WTC11 (cell line): ENCODE measurements at regions not wholly inside any gene's neighbourhood (a gene's known extent, or its start where the extent isn't known, plus 50 kb on each side); places are given as distances from the start of the nearest gene placed in this dataset.

ENCODE experiments used
- ATAC-seq: fragments of 200-7000 bp; cut with Tn5 transposase; 2 replicates; pipeline ENCODE4 v1.10.0; 2021; ENCODE audit warnings: mild to moderate bottlenecking, moderate library complexity
- CTCF ChIA-PET: fragments of 300-600 bp; sonication (Branson Sonifier 250); formaldehyde crosslinking; loops from one replicate; lab custom pipeline; 2021; ENCODE audit warnings: antibody characterized with exemption; lab: Charles Lee
- POLR2A ChIA-PET: fragments of 350-600 bp; sonication (Branson Sonifier 250); formaldehyde crosslinking; loops from one replicate; lab custom pipeline; 2021; ENCODE audit warnings: antibody characterized with exemption; lab: Charles Lee
- DNase-seq: peaks from one replicate; pipeline ENCODE4 v3.0.0; 2021; ENCODE audit warnings: low spot score
- H3K27ac Mint-ChIP-seq: 2 replicates; pipeline ENCODE4 v1.8.0; 2021; ENCODE audit warnings: mixed read lengths
- H3K27me3 Mint-ChIP-seq: 2 replicates; pipeline ENCODE4 v1.8.0; 2021; ENCODE audit warnings: low read depth, mild to moderate bottlenecking, moderate library complexity, mixed read lengths
- H3K36me3 Mint-ChIP-seq: 2 replicates; pipeline ENCODE4 v1.8.0; 2021; ENCODE audit warnings: mixed read lengths
- H3K4me1 Mint-ChIP-seq: 2 replicates; pipeline ENCODE4 v1.8.0; 2022; ENCODE audit warnings: mixed read lengths
- H3K4me3 Mint-ChIP-seq: 2 replicates; pipeline ENCODE4 v1.8.0; 2021; ENCODE audit warnings: mild to moderate bottlenecking, moderate library complexity, mixed read lengths
- H3K9me3 Mint-ChIP-seq: 2 replicates; pipeline ENCODE4 v1.8.0; 2021; ENCODE audit warnings: mixed read lengths
- ATF1 ChIP-seq: sonication (generic); formaldehyde crosslinking; IDR thresholded peaks from 2 replicates; pipeline ENCODE4 v1.8.1; 2023; ENCODE audit warnings: mild to moderate bottlenecking, moderate library complexity, missing genetic modification reagents
- ELF4 ChIP-seq: sonication (generic); formaldehyde crosslinking; IDR thresholded peaks from 2 replicates; pipeline ENCODE4 v1.8.1; 2022; ENCODE audit warnings: low read depth, mild to moderate bottlenecking, moderate library complexity, missing genetic modification reagents
- ETV6 ChIP-seq: sonication (generic); formaldehyde crosslinking; IDR thresholded peaks from 2 replicates; pipeline ENCODE4 v1.8.1; 2022; ENCODE audit warnings: mild to moderate bottlenecking, missing genetic modification reagents
- HMGA2 ChIP-seq: fragments of 250-450 bp; sonication (Bioruptor Pico); IDR thresholded peaks from 2 replicates; pipeline ENCODE4 v1.4.0; 2021; ENCODE audit warnings: mild to moderate bottlenecking, moderate library complexity
- RELA ChIP-seq: sonication (generic); formaldehyde crosslinking; IDR thresholded peaks from 2 replicates; pipeline ENCODE4 v1.8.1; 2022; ENCODE audit warnings: missing genetic modification reagents, mild to moderate bottlenecking, borderline replicate concordance
- ZNF219 ChIP-seq: sonication (generic); formaldehyde crosslinking; IDR thresholded peaks from 2 replicates; pipeline ENCODE4 v1.8.0; 2023; ENCODE audit warnings: missing genetic modification reagents, mild to moderate bottlenecking, borderline replicate concordance
- TF ChIP-seq, protein P1 (sequence below): sonication (generic); formaldehyde crosslinking; conservative IDR thresholded peaks from 2 replicates; pipeline ENCODE4 v1.8.1; 2023; ENCODE audit warnings: mild to moderate bottlenecking, low read depth, missing genetic modification reagents, moderate library complexity
- TF ChIP-seq, protein P2 (sequence below): fragments of 250-450 bp; sonication (Bioruptor Pico); IDR thresholded peaks from 2 replicates; pipeline ENCODE4 v1.9.0; 2021; ENCODE audit warnings: mild to moderate bottlenecking
- TF ChIP-seq, protein P3 (sequence below): sonication (generic); formaldehyde crosslinking; IDR thresholded peaks from 2 replicates; pipeline ENCODE4 v1.8.1; 2023; ENCODE audit warnings: mild to moderate bottlenecking, moderate library complexity, missing genetic modification reagents
- TF ChIP-seq, protein P4 (sequence below): sonication (generic); formaldehyde crosslinking; IDR thresholded peaks from 2 replicates; pipeline ENCODE4 v1.8.1; 2023; ENCODE audit warnings: mild to moderate bottlenecking, missing genetic modification reagents
- TF ChIP-seq, protein P5 (sequence below): sonication (generic); formaldehyde crosslinking; IDR thresholded peaks from 2 replicates; pipeline ENCODE4 v1.8.1; 2022; ENCODE audit warnings: low read depth, mild to moderate bottlenecking, moderate library complexity, missing genetic modification reagents, borderline replicate concordance
- TF ChIP-seq, protein P6 (sequence below): sonication (generic); formaldehyde crosslinking; IDR thresholded peaks from 2 replicates; pipeline ENCODE4 v1.8.1; 2022; ENCODE audit warnings: mild to moderate bottlenecking, missing genetic modification reagents, moderate library complexity, borderline replicate concordance
- TF ChIP-seq, protein P7 (sequence below): sonication (generic); formaldehyde crosslinking; IDR thresholded peaks from 2 replicates; pipeline ENCODE4 v1.8.0; 2023; ENCODE audit warnings: mild to moderate bottlenecking, missing genetic modification reagents
- TF ChIP-seq, protein P8 (sequence below): sonication (generic); formaldehyde crosslinking; IDR thresholded peaks from 2 replicates; pipeline ENCODE4 v1.8.0; 2022; ENCODE audit warnings: mild to moderate bottlenecking, missing genetic modification reagents
- TF ChIP-seq, protein P9 (sequence below): fragments of 250-450 bp; sonication (Bioruptor Pico); IDR thresholded peaks from 2 replicates; pipeline ENCODE4 v1.9.0; 2021; ENCODE audit warnings: mild to moderate bottlenecking, borderline replicate concordance

DNA sequence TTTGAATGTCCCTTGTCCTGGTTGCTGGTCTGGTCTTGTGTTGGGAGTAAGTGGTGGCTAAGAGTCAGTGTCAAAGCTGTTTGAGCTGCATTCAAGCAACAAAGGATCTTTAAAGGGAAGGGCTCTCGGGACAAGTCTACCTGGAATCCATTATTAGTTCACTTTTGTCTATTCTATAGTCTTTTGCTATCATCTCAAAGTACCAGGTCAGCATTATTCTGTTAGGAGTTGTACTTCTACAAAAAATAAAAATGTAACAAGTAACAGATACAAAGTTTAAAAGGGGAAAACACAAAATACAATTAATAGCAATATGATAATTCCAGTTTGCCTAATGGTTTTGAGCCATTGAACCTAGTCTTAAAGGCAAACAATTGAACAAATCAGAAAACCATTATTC is 317.9 kb downstream of the ZNF516 start:
- Mint-ChIP-seq H3K4me1 (peaks cover 2% of the 10 kb centered on the region), H3K9me3 (no peaks in the 10 kb centered on the region), H3K4me3 (no peak overlapping the region), H3K36me3 (no peaks in the 10 kb centered on the region), H3K27ac (peak overlapping the region; percentile 62; the same call in 1 of the 2 replicates), H3K27me3 (no peaks in the 10 kb centered on the region)
- no peak for TF ChIP-seq ETV6 (CRISPR knock-in tag)
- ChIA-PET CTCF (no interaction called here), POLR2A (no interaction called here)
- no peak for DNase-seq
- no peak for ATAC-seq

DNA sequence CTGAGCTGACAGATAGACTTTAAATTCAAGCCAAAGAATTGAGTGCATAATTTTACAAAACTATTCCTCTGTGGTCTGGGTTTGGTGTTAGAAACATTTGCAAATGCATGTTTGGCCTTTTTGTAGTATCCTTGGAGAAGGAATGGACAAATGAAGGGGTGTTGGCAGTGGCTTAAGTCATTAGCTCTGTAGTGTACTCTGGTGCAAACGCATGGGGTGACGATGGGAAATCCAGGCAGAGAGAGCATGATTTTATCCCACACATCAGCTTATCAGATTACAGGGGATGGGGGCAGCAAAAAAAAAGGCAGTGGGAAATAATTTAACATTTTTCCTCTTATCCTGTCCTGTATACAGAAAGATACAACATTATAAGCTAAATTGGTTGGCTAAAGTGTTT is 320.6 kb downstream of the ZNF516 start:
- DNase-seq, result no peak
- TF ChIP-seq, protein P1, sequence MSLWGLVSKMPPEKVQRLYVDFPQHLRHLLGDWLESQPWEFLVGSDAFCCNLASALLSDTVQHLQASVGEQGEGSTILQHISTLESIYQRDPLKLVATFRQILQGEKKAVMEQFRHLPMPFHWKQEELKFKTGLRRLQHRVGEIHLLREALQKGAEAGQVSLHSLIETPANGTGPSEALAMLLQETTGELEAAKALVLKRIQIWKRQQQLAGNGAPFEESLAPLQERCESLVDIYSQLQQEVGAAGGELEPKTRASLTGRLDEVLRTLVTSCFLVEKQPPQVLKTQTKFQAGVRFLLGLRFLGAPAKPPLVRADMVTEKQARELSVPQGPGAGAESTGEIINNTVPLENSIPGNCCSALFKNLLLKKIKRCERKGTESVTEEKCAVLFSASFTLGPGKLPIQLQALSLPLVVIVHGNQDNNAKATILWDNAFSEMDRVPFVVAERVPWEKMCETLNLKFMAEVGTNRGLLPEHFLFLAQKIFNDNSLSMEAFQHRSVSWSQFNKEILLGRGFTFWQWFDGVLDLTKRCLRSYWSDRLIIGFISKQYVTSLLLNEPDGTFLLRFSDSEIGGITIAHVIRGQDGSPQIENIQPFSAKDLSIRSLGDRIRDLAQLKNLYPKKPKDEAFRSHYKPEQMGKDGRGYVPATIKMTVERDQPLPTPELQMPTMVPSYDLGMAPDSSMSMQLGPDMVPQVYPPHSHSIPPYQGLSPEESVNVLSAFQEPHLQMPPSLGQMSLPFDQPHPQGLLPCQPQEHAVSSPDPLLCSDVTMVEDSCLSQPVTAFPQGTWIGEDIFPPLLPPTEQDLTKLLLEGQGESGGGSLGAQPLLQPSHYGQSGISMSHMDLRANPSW, result no peak
- TF ChIP-seq, protein P2, sequence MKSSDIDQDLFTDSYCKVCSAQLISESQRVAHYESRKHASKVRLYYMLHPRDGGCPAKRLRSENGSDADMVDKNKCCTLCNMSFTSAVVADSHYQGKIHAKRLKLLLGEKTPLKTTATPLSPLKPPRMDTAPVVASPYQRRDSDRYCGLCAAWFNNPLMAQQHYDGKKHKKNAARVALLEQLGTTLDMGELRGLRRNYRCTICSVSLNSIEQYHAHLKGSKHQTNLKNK (CRISPR knock-in tag), result no peak
- TF ChIP-seq HMGA2 (CRISPR knock-in tag) (no peak), ZNF219 (no peak)
- TF ChIP-seq, protein P3, sequence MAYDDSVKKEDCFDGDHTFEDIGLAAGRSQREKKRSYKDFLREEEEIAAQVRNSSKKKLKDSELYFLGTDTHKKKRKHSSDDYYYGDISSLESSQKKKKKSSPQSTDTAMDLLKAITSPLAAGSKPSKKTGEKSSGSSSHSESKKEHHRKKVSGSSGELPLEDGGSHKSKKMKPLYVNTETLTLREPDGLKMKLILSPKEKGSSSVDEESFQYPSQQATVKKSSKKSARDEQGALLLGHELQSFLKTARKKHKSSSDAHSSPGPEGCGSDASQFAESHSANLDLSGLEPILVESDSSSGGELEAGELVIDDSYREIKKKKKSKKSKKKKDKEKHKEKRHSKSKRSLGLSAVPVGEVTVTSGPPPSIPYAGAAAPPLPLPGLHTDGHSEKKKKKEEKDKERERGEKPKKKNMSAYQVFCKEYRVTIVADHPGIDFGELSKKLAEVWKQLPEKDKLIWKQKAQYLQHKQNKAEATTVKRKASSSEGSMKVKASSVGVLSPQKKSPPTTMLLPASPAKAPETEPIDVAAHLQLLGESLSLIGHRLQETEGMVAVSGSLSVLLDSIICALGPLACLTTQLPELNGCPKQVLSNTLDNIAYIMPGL, result no peak
- TF ChIP-seq, protein P4, sequence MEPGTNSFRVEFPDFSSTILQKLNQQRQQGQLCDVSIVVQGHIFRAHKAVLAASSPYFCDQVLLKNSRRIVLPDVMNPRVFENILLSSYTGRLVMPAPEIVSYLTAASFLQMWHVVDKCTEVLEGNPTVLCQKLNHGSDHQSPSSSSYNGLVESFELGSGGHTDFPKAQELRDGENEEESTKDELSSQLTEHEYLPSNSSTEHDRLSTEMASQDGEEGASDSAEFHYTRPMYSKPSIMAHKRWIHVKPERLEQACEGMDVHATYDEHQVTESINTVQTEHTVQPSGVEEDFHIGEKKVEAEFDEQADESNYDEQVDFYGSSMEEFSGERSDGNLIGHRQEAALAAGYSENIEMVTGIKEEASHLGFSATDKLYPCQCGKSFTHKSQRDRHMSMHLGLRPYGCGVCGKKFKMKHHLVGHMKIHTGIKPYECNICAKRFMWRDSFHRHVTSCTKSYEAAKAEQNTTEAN, result no peak
- TF ChIP-seq, protein P5, sequence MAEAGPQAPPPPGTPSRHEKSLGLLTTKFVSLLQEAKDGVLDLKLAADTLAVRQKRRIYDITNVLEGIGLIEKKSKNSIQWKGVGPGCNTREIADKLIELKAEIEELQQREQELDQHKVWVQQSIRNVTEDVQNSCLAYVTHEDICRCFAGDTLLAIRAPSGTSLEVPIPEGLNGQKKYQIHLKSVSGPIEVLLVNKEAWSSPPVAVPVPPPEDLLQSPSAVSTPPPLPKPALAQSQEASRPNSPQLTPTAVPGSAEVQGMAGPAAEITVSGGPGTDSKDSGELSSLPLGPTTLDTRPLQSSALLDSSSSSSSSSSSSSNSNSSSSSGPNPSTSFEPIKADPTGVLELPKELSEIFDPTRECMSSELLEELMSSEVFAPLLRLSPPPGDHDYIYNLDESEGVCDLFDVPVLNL (CRISPR knock-in tag), result no peak
- no peak for ATAC-seq
- H3K9me3 Mint-ChIP-seq, result no peaks in the 10 kb centered on the region
- H3K4me1 Mint-ChIP-seq, result peaks cover 2% of the 10 kb centered on the region
- H3K4me3 Mint-ChIP-seq, result no peak overlapping the region
- no peak overlapping the region for H3K27ac Mint-ChIP-seq
- POLR2A ChIA-PET, result no interaction called here
- no peaks in the 10 kb centered on the region for H3K27me3 Mint-ChIP-seq
- CTCF ChIA-PET, result no interaction called here
- no peaks in the 10 kb centered on the region for H3K36me3 Mint-ChIP-seq

DNA sequence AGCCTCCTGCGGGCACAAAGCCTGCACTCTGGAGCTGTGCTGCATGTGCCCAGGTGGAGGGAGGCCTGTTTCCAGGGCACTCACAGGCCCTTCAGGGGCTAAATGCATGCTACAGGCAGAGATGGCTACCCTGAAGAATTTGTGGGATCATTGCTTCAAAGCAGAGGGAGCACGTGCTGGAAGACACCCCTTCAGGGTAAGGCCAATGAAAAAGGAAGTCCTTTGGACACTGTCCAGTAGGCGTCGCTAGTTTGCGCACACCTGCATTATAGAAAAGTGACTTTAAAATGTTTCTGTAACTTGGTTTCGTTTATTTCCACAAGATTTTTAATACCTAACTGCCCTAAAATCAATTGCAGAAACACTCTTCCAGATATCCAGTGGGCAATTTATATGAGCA is 325.3 kb downstream of the ZNF516 start:
- CTCF ChIA-PET, result no interaction called here
- no peak overlapping the region for H3K4me3 Mint-ChIP-seq
- TF ChIP-seq ETV6 (CRISPR knock-in tag) (no peak), RELA (CRISPR knock-in tag) (no peak), ELF4 (CRISPR knock-in tag) (no peak), ATF1 (CRISPR knock-in tag) (no peak)
- TF ChIP-seq, protein P6, sequence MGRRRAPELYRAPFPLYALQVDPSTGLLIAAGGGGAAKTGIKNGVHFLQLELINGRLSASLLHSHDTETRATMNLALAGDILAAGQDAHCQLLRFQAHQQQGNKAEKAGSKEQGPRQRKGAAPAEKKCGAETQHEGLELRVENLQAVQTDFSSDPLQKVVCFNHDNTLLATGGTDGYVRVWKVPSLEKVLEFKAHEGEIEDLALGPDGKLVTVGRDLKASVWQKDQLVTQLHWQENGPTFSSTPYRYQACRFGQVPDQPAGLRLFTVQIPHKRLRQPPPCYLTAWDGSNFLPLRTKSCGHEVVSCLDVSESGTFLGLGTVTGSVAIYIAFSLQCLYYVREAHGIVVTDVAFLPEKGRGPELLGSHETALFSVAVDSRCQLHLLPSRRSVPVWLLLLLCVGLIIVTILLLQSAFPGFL (CRISPR knock-in tag), result no peak
- TF ChIP-seq, protein P7, sequence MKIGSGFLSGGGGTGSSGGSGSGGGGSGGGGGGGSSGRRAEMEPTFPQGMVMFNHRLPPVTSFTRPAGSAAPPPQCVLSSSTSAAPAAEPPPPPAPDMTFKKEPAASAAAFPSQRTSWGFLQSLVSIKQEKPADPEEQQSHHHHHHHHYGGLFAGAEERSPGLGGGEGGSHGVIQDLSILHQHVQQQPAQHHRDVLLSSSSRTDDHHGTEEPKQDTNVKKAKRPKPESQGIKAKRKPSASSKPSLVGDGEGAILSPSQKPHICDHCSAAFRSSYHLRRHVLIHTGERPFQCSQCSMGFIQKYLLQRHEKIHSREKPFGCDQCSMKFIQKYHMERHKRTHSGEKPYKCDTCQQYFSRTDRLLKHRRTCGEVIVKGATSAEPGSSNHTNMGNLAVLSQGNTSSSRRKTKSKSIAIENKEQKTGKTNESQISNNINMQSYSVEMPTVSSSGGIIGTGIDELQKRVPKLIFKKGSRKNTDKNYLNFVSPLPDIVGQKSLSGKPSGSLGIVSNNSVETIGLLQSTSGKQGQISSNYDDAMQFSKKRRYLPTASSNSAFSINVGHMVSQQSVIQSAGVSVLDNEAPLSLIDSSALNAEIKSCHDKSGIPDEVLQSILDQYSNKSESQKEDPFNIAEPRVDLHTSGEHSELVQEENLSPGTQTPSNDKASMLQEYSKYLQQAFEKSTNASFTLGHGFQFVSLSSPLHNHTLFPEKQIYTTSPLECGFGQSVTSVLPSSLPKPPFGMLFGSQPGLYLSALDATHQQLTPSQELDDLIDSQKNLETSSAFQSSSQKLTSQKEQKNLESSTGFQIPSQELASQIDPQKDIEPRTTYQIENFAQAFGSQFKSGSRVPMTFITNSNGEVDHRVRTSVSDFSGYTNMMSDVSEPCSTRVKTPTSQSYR (CRISPR knock-in tag), result no peak
- TF ChIP-seq, protein P8, sequence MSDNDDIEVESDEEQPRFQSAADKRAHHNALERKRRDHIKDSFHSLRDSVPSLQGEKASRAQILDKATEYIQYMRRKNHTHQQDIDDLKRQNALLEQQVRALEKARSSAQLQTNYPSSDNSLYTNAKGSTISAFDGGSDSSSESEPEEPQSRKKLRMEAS (CRISPR knock-in tag), result no peak
- TF ChIP-seq, protein P9, sequence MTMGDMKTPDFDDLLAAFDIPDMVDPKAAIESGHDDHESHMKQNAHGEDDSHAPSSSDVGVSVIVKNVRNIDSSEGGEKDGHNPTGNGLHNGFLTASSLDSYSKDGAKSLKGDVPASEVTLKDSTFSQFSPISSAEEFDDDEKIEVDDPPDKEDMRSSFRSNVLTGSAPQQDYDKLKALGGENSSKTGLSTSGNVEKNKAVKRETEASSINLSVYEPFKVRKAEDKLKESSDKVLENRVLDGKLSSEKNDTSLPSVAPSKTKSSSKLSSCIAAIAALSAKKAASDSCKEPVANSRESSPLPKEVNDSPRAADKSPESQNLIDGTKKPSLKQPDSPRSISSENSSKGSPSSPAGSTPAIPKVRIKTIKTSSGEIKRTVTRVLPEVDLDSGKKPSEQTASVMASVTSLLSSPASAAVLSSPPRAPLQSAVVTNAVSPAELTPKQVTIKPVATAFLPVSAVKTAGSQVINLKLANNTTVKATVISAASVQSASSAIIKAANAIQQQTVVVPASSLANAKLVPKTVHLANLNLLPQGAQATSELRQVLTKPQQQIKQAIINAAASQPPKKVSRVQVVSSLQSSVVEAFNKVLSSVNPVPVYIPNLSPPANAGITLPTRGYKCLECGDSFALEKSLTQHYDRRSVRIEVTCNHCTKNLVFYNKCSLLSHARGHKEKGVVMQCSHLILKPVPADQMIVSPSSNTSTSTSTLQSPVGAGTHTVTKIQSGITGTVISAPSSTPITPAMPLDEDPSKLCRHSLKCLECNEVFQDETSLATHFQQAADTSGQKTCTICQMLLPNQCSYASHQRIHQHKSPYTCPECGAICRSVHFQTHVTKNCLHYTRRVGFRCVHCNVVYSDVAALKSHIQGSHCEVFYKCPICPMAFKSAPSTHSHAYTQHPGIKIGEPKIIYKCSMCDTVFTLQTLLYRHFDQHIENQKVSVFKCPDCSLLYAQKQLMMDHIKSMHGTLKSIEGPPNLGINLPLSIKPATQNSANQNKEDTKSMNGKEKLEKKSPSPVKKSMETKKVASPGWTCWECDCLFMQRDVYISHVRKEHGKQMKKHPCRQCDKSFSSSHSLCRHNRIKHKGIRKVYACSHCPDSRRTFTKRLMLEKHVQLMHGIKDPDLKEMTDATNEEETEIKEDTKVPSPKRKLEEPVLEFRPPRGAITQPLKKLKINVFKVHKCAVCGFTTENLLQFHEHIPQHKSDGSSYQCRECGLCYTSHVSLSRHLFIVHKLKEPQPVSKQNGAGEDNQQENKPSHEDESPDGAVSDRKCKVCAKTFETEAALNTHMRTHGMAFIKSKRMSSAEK (CRISPR knock-in tag), result no peak

More for the DNA sequence above, 325.3 kb downstream of the ZNF516 start:
- DNase-seq (no peak), ATAC-seq (no peak)
- POLR2A ChIA-PET, result no interaction called here
- H3K27me3 Mint-ChIP-seq, result no peaks in the 10 kb centered on the region
- H3K36me3 Mint-ChIP-seq, result no peaks in the 10 kb centered on the region
- H3K27ac Mint-ChIP-seq, result no peak overlapping the region
- H3K4me1 Mint-ChIP-seq, result no peaks in the 10 kb centered on the region
- no peaks in the 10 kb centered on the region for H3K9me3 Mint-ChIP-seq
